Fibroblast of lung (primary cell): ENCODE measurements at regions not wholly inside any gene's neighbourhood (a gene's known extent, or its start where the extent isn't known, plus 50 kb on each side); places are given as distances from the start of the nearest gene placed in this dataset.

Experiments
- DNase-seq, 2 donors: peaks; one replicate each; pipeline versions ENCODE4 v3.0.0 to v3.0.0-alpha.2; 2010; ENCODE audit warnings: low read depth in 2 of 2
- H2AFZ ChIP-seq: 2 replicates; pipeline ENCODE4 v1.5.1; 2012; ENCODE audit warnings: low read length, control low read depth, inconsistent platforms
- H3K27ac ChIP-seq: 2 replicates; pipeline ENCODE4 v1.5.1; 2011; ENCODE audit warnings: low read length, control low read depth; ENCODE audit not compliant: insufficient read depth
- H3K27me3 ChIP-seq: 2 replicates; pipeline ENCODE4 v1.5.1; 2011; ENCODE audit warnings: mild to moderate bottlenecking, low read length; ENCODE audit not compliant: control insufficient read depth, insufficient read depth
- H3K36me3 ChIP-seq: 2 replicates; pipeline ENCODE4 v1.5.1; 2011; ENCODE audit warnings: low read length; ENCODE audit not compliant: control insufficient read depth, insufficient read depth
- H3K4me1 ChIP-seq: 2 replicates; pipeline ENCODE4 v1.5.1; 2011; ENCODE audit warnings: low read length; ENCODE audit not compliant: control insufficient read depth, insufficient read depth; ENCODE audit errors: extremely low read depth
- H3K4me2 ChIP-seq: 2 replicates; pipeline ENCODE4 v1.5.1; 2011; ENCODE audit warnings: low read length, control low read depth; ENCODE audit not compliant: insufficient read depth; ENCODE audit errors: extremely low read depth
- H3K4me3 ChIP-seq, 4 experiments: fragments of 200-600 bp in 1 of 4; sonication (generic) in 1 of 4; replicated peaks in 1 of 4; 2 replicates each; pipeline ENCODE4 v1.5.1; 2011 to 2016; ENCODE audit warnings: low read length in 4 of 4, low read depth in 3 of 4, mild to moderate bottlenecking in 3 of 4, control low read depth in 2 of 4, inconsistent platforms in 1 of 4, mixed read lengths in 1 of 4; ENCODE audit not compliant: insufficient read depth in 1 of 4; ENCODE audit errors: control extremely low read depth in 1 of 4
- H3K79me2 ChIP-seq: 2 replicates; pipeline ENCODE4 v1.5.1; 2012; ENCODE audit warnings: mild to moderate bottlenecking, low read length, inconsistent platforms; ENCODE audit not compliant: control insufficient read depth, insufficient read depth
- H3K9ac ChIP-seq: 2 replicates; pipeline ENCODE4 v1.5.1; 2011; ENCODE audit warnings: mild to moderate bottlenecking, low read length, control low read depth; ENCODE audit not compliant: insufficient read depth
- H3K9me3 ChIP-seq: 2 replicates; pipeline ENCODE4 v1.5.1; 2012; ENCODE audit warnings: low read depth, low read length; ENCODE audit not compliant: control insufficient read depth, insufficient read depth
- H4K20me1 ChIP-seq: 2 replicates; pipeline ENCODE4 v1.5.1; 2011; ENCODE audit warnings: low read length; ENCODE audit not compliant: control insufficient read depth, insufficient read depth; ENCODE audit errors: extremely low read depth
- CTCF ChIP-seq, 2 donors: IDR thresholded peaks in 1 of 2; conservative IDR thresholded peaks in 1 of 2; 1 replicate in 1 of 2; 2 replicates in 1 of 2; pipeline ENCODE4 v1.5.1; 2011 to 2012; ENCODE audit warnings: low read length in 2 of 2, control low read depth in 1 of 2, inconsistent platforms in 1 of 2, low read depth in 1 of 2, mild to moderate bottlenecking in 1 of 2
- EZH2 ChIP-seq: IDR thresholded peaks from 2 replicates; pipeline ENCODE4 v1.5.1; 2012; ENCODE audit warnings: low read length, control low read depth, mild to moderate bottlenecking; ENCODE audit errors: missing control alignments

- Histone ChIP-seq H3K4me3 (no peak overlapping the region), H3K9me3 (no peaks in the 10 kb centered on the region), H3K79me2 (no peaks in the 10 kb centered on the region), H4K20me1 (no peaks in the 10 kb centered on the region), H2AFZ (no peak overlapping the region), H3K4me2 (no peak overlapping the region), H3K9ac (no peak overlapping the region), H3K4me1 (no peaks in the 10 kb centered on the region), H3K36me3 (no peaks in the 10 kb centered on the region), H3K27ac (no peak overlapping the region), H3K27me3 (no peaks in the 10 kb centered on the region)
- no peak for DNase-seq
- TF ChIP-seq EZH2 (no peak), CTCF (conservative IDR thresholded peaks at IDR 0.05 in 1 of 2, IDR thresholded peaks at IDR 0.05 in 1 of 2; ENCODE audit: low read depth in 1 of 2, low read length in 2 of 2) (no peak)
These were observed 985.8 kb downstream of the TBC1D22A start for GRCh38 chr22:47748271-47748670.

- no peak overlapping the region for H3K4me3 ChIP-seq
- H3K27ac ChIP-seq, result no peak overlapping the region
- no peaks in the 10 kb centered on the region for H3K79me2 ChIP-seq
- no peaks in the 10 kb centered on the region for H4K20me1 ChIP-seq
- no peaks in the 10 kb centered on the region for H3K27me3 ChIP-seq
- TF ChIP-seq CTCF (conservative IDR thresholded peaks at IDR 0.05 in 1 of 2, IDR thresholded peaks at IDR 0.05 in 1 of 2; ENCODE audit: low read depth in 1 of 2, low read length in 2 of 2), result no peak
- no peak for TF ChIP-seq EZH2
- no peak overlapping the region for H3K9ac ChIP-seq
- DNase-seq, result no peak
- H2AFZ ChIP-seq, result no peak overlapping the region
- no peaks in the 10 kb centered on the region for H3K9me3 ChIP-seq
- no peak overlapping the region for H3K4me2 ChIP-seq
- no peaks in the 10 kb centered on the region for H3K4me1 ChIP-seq
- no peaks in the 10 kb centered on the region for H3K36me3 ChIP-seq
These were observed 977.8 kb downstream of the TBC1D22A start for GRCh38 chr22:47740109-47740805.

- Histone ChIP-seq H3K27ac (no peak overlapping the region), H3K4me1 (no peaks in the 10 kb centered on the region), H2AFZ (no peak overlapping the region), H3K9ac (no peak overlapping the region), H3K79me2 (no peaks in the 10 kb centered on the region), H3K36me3 (no peaks in the 10 kb centered on the region), H3K4me3 (no peak overlapping the region), H3K27me3 (no peaks in the 10 kb centered on the region), H4K20me1 (no peaks in the 10 kb centered on the region), H3K9me3 (no peaks in the 10 kb centered on the region), H3K4me2 (no peak overlapping the region)
- TF ChIP-seq EZH2, result no peak
- no peak for TF ChIP-seq CTCF (conservative IDR thresholded peaks at IDR 0.05 in 1 of 2, IDR thresholded peaks at IDR 0.05 in 1 of 2; ENCODE audit: low read depth in 1 of 2, low read length in 2 of 2)
- no peak for DNase-seq
These were observed 977.0 kb downstream of the TBC1D22A start for GRCh38 chr22:47739291-47740015.
